HG02642 (cell line): ENCODE measurements at regions not wholly inside any gene's neighbourhood (a gene's known extent, or its start where the extent isn't known, plus 50 kb on each side); places are given as distances from the start of the nearest gene placed in this dataset.
"Not testable (repeated sequence)": the region's sequence is repeated elsewhere in the genome, so short reads cannot be mapped to it uniquely, and the experiment has no call there.

ENCODE experiments used
- ATAC-seq: cut with Tn5 transposase; IDR thresholded peaks from one replicate; pipeline ENCODE4 v1.9.1; 2021; ENCODE audit warnings: mild to moderate bottlenecking; ENCODE audit not compliant: unreplicated experiment, poor library complexity

DNA sequence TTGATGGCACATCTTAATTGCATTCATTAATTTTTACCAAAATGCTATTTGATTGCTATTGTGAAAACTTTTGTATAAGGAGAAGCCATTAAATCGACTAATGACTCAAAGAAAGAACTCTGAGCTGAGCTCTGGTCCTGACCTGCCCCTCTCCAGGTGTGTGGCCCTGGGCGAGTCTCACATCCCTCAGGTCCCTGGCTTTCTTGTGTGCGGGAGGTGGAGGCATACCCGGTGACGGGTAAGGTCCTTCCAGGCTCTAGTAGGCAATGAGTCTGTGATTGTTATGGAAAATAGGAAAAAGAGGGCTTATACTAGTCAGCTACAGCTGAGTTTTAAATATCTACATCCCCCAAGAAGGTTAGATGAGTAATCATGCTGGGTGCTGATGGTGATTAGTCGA lies 248.1 kb downstream of the GATA3 start:
- no peak for ATAC-seq

DNA sequence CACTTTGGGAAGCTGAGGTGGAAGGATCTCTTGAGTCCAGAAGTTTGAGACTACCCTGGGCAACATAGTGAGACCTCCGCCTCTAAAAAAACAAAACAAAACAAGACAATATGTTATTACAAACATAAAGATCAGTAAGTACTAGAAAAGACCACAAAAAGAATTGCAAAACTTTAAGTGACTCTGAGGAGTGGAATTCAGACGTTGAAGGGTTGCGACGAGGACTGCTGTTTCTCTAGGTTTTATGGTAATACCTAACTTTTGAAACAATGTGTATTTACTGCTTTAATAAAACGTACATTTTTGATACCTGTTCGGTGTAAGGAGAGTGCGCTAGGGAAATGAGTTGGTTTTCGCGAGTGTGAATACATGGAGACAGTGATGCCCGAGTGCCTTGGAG lies 250.4 kb downstream of the GATA3 start:
- no peak for ATAC-seq

DNA sequence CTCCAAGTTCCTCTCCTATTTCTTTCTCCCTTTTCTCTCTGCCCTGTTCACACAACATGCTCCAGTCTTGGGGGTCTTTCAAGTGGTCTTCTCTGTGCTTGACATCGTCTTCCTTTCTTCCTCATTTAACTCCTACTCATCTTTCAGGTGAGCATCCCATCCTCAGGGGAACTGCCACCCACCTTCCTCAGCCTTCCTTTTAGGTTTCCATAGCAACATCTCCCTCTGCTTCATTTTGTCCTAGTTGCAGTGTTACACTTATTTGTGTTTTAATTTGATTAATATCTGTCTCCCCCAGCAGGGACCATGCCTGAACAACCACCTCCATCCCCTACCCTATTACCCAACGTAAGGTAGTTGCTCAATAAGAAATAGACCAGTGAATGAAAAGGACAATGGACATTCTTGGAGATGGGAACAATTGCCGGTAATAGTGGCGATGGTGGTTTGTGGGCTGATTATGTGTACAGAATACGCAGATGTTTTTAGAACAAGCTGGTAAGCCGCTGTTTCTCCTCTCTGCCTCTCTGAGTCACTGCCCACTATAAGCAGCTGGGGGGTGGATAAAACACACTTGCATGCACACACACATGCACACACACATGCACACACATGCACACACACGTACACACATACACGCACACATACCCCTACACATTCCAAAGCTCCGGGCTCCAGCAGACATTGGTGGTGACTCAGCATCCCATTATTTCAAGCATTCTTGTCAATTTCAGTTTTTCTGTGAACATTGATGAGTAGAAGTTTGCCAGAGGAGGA lies 251.6 kb downstream of the GATA3 start:
- ATAC-seq: no peak

DNA sequence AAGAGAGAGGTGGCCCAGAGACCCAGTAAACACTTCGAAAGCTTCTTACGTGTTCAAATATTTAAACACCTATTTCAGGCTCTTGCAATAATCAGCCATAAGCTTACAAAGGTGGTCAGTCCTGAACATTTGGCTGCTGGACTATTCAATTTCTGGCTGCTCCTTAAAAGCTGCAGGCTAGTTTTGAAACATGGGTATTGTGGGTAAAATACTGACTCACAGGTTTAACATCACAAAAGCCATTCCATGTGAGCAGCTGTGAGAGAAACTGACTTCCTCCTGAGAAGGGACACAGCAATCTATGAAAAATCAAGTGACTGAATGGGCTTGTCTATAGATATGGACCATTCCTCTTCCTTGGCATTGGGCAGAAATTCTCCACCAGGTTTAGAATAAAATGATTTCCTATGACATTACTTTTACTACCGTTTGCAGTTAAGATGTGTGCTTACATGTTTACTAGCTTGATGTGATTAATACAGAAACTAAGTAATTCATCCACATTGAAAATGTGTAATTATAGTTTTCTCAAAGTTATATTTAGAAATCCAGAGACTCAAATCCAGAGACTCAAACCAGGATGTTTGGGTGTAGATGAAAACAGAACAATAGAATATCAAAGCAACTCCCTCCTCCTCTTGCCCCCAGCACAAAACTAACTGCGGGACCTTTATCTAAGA lies 252.3 kb downstream of the GATA3 start:
- no peak for ATAC-seq

DNA sequence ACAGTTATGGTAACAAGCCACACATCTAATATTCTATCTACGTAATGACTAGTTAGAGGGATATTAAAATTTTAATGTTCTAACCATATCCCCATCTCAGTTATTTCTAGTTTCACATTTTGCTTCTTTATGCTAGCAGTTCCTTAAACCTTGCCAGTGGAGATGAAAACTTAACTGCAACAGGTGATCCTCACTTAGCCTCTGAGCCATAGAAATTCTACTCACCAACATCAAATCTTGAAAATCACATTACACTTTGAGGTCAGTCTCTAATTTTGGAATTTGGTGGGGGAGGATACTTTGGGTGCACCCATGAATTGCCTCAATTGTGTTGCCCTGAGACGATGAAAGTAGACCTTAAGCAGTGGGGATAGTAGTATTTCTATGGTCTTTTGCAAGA lies 256.4 kb downstream of the GATA3 start:
- ATAC-seq: no peak

DNA sequence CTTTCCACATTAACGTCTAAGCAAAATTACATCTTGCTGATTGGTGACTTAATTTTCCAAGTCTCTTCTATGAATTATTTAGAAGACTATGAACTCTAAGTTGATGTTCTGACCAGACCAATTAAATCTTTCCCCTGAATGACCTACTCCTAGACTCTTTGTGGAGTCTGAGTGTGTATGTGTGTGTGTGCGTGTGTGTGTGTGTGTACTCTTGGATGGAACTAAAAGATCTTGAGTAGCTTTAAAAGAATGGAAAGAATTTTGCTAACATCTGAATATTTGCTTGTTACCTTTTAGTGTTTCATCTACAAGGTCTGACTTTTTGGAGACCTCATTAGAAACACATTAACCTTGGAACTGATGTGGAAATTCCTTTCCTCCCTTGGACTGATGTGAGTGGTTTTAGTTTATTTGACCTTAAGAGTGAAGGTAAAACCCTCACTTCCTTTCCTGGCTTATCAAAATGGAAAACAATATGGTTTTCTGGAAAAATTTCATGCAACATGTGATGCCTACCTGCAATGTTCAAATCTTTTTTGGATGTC lies 257.1 kb downstream of the GATA3 start:
- ATAC-seq: no peak

DNA sequence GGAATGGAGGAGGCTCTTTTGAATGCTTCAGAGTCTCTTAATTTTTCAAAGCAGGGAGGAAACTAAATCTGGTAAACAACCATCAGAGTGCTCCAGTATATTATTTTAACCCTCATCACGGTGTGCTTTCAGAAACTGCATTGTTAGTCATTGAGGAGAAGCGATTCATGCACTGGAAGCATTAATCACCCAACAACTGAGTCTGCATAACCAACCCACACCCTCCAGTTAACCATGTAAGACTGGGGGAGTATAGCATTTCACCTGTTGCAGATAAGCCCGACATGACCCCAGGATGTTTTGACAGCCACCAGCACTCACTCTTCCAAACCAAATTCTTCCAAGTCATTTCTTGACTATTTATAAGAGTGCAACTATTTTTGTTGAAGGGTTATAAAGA lies 257.6 kb downstream of the GATA3 start:
- ATAC-seq: no peak

DNA sequence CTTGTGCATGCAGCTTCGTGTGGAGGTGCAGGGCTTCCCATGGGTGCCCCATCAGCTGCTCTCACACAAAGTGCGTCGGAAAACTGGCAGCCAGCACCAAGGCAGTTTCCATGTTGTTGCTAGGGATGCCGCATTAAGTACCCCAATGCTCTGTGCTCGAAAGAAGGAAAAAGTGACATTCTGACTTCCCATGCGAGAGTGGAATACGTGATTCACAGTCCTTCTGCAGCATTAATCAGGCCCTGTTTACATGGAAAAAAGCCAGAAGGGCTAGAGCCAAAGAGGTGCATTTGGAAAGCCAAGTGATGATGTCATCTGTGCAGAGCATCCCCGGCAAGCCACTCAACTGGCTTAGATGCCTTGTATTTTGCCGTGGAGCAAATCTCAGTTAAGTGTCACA lies 258.3 kb downstream of the GATA3 start:
- no peak for ATAC-seq

DNA sequence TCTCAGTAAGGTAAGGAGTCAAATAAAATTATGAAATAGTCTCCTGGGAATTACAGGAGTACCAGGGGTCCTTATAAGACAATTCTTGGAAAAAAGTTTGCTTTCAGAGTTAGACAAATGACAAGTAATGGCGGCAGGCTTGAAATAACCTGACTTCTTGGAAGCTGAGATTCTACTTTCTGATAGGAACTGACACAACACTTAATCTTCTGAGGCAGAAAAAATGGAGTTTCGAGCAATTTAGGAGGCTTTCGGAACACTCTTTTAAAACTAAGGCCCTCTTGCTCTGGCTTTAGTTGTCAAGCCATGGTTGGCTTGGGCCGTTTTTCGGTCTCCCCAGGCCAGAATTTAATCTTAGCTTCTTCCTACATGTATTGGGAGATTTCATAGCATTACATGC lies 260.0 kb downstream of the GATA3 start:
- no peak for ATAC-seq

DNA sequence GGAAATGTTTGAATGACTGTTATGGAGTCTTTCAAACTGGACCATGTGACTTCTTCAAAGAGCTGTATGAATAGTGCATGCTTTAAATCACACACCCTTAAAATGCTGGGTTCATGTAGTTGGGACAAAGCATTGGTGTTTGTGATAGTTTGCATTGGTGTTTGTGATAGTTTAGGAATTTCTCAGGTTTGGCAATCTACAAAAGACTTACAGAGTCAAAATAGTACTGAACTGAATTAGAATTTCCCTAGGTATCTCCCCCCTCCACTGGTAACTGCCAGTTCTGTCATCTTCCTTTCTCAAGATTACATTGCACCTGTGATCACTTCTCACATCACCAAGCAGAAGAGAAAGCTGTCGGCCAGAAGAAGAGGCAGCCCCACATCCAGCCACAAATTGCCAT lies 261.1 kb downstream of the GATA3 start:
- ATAC-seq: peak; percentile 75

DNA sequence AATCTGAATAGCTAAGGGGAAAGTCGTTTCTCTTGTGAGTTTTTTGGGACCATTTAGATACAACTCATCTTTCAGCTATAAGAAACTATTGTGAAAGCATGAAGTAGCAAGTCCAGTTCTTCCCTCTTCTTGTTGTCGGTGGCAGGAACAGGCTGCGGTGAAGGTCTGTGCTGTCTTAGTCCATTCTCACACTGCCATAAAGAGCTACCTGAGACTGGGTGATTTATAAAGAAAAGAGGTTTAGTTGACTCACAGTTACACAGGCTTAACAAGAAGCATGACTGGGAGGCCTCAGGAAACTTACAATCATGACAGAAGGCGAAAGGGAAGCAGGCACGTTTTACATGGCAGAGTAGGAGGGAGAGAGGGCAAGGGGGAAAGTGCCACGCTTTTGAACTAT lies 261.8 kb downstream of the GATA3 start:
- ATAC-seq: no peak

DNA sequence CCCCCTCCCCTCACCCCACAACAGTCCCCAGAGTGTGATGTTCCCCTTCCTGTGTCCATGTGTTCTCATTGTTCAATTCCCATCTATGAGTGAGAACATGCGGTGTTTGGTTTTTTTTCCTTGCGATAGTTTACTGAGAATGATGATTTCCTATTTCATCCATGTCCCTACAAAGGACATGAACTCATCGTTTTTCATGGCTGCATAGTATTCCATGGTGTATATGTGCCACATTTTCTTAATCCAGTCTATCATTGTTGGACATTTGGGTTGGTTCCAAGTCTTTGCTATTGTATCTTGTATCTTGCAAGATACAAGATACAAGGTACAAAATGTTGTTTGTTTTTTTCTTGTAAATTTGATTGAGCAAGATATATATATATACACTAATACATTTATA lies 263.9 kb downstream of the GATA3 start:
- not testable (repeated sequence) for ATAC-seq

DNA sequence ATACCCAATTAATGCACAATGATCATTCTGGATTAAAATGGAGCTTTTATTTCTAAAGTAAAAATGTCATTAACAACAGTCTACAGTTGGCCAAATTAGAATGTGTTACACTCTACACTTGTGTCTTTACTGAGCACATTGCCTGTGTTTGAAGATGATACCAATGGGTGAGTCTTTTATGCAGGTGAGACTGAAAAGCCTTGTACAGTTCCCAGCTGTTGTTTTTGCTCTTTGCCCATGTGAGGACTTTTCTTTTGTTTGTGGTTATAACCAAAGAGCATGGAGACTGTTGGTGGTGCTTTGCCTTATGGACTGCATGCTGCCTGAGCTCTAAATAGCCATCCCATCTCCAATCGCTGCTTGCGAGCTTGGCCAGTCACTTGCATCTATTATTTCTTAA lies 264.5 kb downstream of the GATA3 start:
- ATAC-seq: no peak

DNA sequence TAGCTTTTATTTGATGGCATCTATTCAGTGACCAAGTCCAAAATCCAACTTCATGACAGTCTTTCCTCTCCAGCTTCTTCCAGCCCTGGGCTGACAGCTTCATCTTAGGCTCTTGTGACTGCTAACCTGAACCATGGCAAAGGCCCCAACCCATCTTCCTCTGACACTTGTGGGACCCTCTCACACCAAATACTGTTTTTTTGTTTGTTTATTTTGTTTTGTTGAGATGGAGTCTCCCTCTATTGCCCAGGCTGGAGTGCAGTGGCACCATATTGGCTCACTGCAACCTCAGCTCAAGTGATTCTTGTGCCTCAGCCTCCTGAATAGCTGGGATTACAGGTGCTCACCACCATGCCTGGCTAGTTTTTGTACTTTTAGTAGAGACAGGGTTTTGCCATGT lies 265.2 kb downstream of the GATA3 start:
- no peak for ATAC-seq

DNA sequence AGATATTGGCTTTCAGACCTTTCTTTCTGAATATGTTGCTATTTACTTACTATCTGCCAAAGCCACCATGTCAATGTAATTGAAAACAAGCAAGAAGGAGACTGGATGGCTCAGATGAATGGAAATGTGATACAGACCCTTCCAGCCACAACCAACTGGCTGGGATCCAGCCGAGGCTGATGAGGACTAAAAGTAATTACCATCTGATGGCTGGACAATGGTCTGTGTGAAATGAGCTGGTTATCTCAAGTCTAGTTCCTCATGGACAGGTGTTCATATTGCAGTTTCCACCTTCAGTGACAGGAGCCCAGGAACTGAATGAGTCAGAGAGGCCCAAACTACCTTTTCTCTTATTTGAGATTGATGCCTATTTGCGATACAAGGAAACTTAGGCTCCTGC lies 267.5 kb downstream of the GATA3 start:
- ATAC-seq: no peak

DNA sequence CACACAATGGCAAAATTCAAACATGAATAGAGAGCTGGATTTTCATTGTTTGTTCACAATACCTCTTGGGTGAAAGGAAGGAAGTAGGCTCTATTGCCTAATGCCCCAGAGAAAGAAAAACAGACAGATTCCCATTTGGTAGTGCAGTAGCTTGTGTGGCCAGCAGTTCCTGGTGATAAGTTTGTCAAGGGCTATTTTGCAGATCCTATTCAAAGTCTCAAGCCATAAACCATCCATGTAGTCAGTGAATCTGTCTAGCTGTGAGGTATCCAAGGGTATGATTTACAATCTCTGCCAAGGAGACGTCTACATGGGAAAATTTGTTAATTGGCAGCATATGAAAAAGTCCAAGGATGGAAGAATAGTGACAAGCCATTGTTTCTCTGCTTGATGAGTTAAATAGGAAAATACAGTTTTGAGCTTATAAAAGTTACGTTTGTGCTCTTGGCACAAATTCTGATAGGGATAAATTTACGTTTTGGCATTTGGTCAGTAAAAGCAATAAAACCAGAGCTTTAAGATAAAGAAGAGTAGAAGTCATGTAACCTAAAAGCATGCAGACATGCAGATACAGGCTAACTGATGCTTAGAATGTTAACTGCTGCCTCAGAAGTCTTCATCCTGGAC lies 269.1 kb downstream of the GATA3 start:
- ATAC-seq: no peak

DNA sequence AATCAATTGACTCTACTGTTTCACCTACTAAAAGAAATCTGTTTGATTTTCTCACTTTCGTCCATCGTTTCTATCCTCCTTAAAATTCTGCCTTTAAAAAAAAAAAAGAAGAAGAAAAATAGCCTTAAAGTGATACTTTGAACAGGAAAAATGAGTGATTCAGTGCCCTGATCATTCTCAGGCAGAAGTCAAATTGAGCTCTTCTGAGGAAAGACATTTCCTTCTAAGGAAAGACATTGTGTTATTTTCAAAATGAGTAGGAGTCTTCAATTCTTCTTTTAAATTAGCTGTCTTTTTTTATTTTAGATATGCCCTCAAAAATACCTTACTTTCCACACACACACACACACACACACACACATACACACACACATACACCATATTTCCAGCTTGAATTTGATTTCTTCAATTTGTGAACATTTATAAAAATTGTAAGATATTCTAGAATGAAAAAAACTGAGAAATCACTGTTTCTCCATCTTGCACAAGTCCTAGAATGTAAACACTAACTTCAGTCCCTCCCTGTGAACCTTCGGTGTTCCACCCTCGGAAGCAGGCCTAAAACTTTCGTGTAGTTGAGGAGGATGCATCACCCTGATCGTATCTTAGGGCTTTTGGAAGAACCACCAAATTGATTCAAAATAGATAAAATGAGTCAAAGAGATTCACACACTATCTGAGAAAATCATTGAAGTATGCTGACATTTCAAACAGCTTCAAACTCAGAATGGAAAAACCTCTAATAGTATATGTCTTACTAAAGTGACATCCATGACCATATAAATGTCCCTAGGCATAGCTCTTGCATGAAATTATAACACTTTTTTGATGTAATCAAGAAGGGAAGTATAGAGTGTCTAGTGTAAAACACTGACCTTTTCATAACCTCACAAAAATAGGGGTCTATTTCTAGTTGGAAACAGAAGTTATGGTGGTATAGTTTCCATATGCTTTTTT lies 270.8 kb downstream of the GATA3 start:
- no peak for ATAC-seq

DNA sequence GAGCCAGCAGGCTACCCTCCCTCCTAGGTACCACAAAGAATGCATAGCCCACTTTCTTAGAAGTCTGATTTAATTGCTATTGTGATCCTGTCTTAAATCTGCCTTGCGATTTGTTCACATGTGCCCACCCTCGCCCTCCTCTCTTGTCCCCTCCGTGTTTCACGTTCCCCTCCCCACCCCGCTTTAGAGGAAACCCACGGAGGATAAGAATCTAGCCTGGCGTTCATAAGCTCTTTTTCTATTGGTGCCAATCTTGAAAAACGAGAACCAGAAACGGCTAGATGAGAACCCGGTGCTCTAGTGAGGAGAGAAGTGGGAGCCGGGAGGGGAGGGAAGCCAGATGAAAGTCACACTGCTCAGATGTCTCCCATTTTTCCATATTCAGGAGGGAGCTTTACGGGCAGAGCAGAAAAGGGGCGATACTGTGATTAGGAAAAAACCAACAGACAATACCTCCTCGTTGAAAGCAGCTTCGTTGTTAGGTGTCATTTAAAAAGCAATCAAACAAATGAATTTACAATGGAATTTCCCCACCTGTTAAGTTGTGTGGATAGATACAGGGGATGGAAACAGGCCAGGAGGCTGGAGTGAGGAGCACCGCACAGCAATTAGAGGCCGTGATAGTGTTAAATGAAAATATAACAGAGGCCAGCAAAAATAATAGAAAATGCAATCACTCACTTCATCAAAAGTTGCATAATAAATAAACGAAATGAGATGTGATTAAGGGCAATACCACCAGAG lies 272.1 kb downstream of the GATA3 start:
- no peak for ATAC-seq

DNA sequence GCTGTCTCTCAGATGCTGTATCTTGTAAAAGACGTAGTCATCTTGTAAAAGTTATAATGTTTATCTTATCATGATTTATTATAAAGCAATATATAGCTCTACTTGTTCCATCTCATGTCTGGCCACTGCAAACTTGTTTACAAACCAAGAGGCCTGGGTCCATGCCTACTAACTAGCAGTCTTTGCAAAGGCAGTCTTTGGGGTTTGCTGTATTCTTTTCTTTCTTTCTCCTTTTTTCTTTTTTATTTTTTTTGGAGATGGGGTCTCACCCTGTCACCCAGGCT lies 272.6 kb downstream of the GATA3 start:
- ATAC-seq: no peak

DNA sequence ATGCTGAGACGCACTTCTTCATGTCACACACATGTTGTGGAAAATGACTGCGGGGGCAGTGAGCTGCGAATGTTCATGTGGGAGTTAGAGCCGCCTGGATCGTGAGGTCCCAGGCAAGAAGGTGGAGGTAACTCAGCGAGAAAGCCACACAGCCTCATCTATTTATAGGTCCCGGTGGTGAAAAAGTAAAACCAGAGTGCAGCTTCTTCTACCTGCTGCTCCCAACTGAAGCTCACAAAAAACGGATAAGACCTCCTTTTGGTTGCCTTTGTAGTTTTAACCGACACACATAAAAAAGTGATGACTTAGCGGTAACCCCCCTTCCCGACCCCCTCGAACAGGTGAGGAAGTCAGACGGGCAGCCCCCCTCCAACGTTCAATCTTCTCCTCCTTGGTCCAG lies 276.9 kb downstream of the GATA3 start:
- no peak for ATAC-seq
